SK-N-SH (cell line): ENCODE measurements at regions not wholly inside any gene's neighbourhood (a gene's known extent, or its start where the extent isn't known, plus 50 kb on each side); places are given as distances from the start of the nearest gene placed in this dataset.

ENCODE experiments used
- CTCF ChIA-PET: fragments of 300-600, 350-600 bp; formaldehyde crosslinking; extraction: SDS; loops from one replicate; lab custom pipeline; 2021; lab: Yijun Ruan, JAX
- POLR2A ChIA-PET: fragments of 350-600 bp; sonication (Branson Sonifier 250); formaldehyde crosslinking; extraction: SDS; loops from one replicate; lab custom pipeline; 2020; ENCODE audit warnings: antibody characterized with exemption, inconsistent platforms; lab: Yijun Ruan, JAX
- DNase-seq: peaks from one replicate; pipeline ENCODE4 v3.0.0; 2012
- H2AFZ ChIP-seq: fragments of 200-600 bp; sonication (generic); 2 replicates; pipeline ENCODE4 v1.8.1; 2016; ENCODE audit warnings: antibody characterized with exemption, mild to moderate bottlenecking, low read depth
- H3F3A ChIP-seq: fragments of 200-600 bp; sonication (generic); replicated peaks from 2 replicates; pipeline ENCODE3; 2016; ENCODE audit warnings: antibody characterized with exemption, mild to moderate bottlenecking; ENCODE audit not compliant: insufficient read depth
- H3K27ac ChIP-seq, 2 experiments: fragments of 200-500 bp in 1 of 2; fragments of 200-600 bp in 1 of 2; sonication (Bioruptor generic) in 1 of 2; sonication (generic), shearing (Covaris generic) in 1 of 2; 2 replicates each; pipeline versions ENCODE4 v1.5.1 to v1.6.1; 2014 to 2016; ENCODE audit warnings: low read depth in 2 of 2, inconsistent platforms in 1 of 2, low read length in 1 of 2, mild to moderate bottlenecking in 1 of 2, mixed read lengths in 1 of 2
- H3K27me3 ChIP-seq: fragments of 200-600 bp; sonication (generic), shearing (Covaris generic); 2 replicates; pipeline ENCODE4 v1.6.1; 2016; ENCODE audit warnings: mixed run types; ENCODE audit not compliant: insufficient read depth
- H3K36me3 ChIP-seq, 2 experiments: fragments of 200-500 bp in 1 of 2; fragments of 200-600 bp in 1 of 2; sonication (Bioruptor generic) in 1 of 2; sonication (generic) in 1 of 2; replicated peaks in 1 of 2; 2 replicates each; pipeline versions ENCODE3 to v1.5.1; 2014 to 2016; ENCODE audit warnings: low read length in 1 of 2, mild to moderate bottlenecking in 1 of 2; ENCODE audit not compliant: insufficient read depth in 2 of 2, control insufficient read depth in 1 of 2
- H3K4me1 ChIP-seq, 2 experiments: fragments of 200-500 bp in 1 of 2; fragments of 200-600 bp in 1 of 2; sonication (Bioruptor generic) in 1 of 2; sonication (generic), shearing (Covaris generic) in 1 of 2; 2 replicates each; pipeline versions ENCODE4 v1.5.1 to v1.6.1; 2014 to 2016; ENCODE audit warnings: low read depth in 1 of 2, low read length in 1 of 2, mixed run types in 1 of 2; ENCODE audit not compliant: insufficient read depth in 2 of 2, control insufficient read depth in 1 of 2
- H3K4me2 ChIP-seq: fragments of 200-600 bp; sonication (generic), shearing (Covaris generic); 2 replicates; pipeline ENCODE4 v1.6.1; 2017; ENCODE audit warnings: mixed run types
- H3K4me3 ChIP-seq, 2 experiments: fragments of 200-500 bp in 1 of 2; fragments of 200-600 bp in 1 of 2; sonication (Bioruptor generic) in 1 of 2; sonication (generic), shearing (Covaris generic) in 1 of 2; 2 replicates each; pipeline versions ENCODE4 v1.5.1 to v1.8.1; 2014 to 2016; ENCODE audit warnings: low read depth in 2 of 2, inconsistent platforms in 1 of 2, low read length in 1 of 2, mild to moderate bottlenecking in 1 of 2, mixed read lengths in 1 of 2, moderate library complexity in 1 of 2
- H3K79me2 ChIP-seq: fragments of 200-600 bp; sonication (generic); 2 replicates; pipeline ENCODE4 v1.8.1; 2017; ENCODE audit warnings: mild to moderate bottlenecking; ENCODE audit not compliant: insufficient read depth
- H3K9ac ChIP-seq: fragments of 200-600 bp; sonication (generic); 2 replicates; pipeline ENCODE4 v1.6.1; 2017; ENCODE audit warnings: mixed run types
- H3K9me2 ChIP-seq: fragments of 200-600 bp; sonication (generic); 2 replicates; pipeline ENCODE4 v1.6.1; 2017; ENCODE audit warnings: mixed run types
- H3K9me3 ChIP-seq: fragments of 200-600 bp; sonication (generic); 2 replicates; pipeline ENCODE4 v1.6.1; 2017; ENCODE audit warnings: mixed run types, mild to moderate bottlenecking, moderate library complexity
- H4K20me1 ChIP-seq: fragments of 200-600 bp; sonication (generic); 2 replicates; pipeline ENCODE4 v1.6.1; 2017; ENCODE audit warnings: mild to moderate bottlenecking, mixed run types; ENCODE audit not compliant: insufficient read depth
- EZH2phosphoT487 ChIP-seq: fragments of 200-600 bp; sonication (generic); IDR thresholded peaks from 2 replicates; pipeline ENCODE4 v1.6.1; 2017; ENCODE audit warnings: low read depth, mixed run types, mild to moderate bottlenecking, antibody characterized with exemption, moderate library complexity, borderline replicate concordance
- FOSL2 ChIP-seq: IDR thresholded peaks from 2 replicates; pipeline ENCODE4 v1.4.0; 2012; ENCODE audit warnings: low read depth, mild to moderate bottlenecking, moderate library complexity, borderline replicate concordance
- FOXJ3 ChIP-seq: sonication (generic); formaldehyde crosslinking; IDR thresholded peaks from 2 replicates; pipeline ENCODE4 v1.5.1; 2020; ENCODE audit warnings: mild to moderate bottlenecking, missing genetic modification reagents
- GABPA ChIP-seq: IDR thresholded peaks from 2 replicates; pipeline ENCODE4 v1.4.0; 2012; ENCODE audit warnings: low read depth, mild to moderate bottlenecking
- GATA2 ChIP-seq: sonication (generic); formaldehyde crosslinking; IDR thresholded peaks from 2 replicates; pipeline ENCODE4 v1.5.0; 2020; ENCODE audit warnings: mild to moderate bottlenecking, missing genetic modification reagents
- JUND ChIP-seq: IDR thresholded peaks from 2 replicates; pipeline ENCODE4 v1.4.0; 2012
- MXI1 ChIP-seq: IDR thresholded peaks from 2 replicates; pipeline ENCODE4 v1.6.1; 2012; ENCODE audit warnings: mild to moderate bottlenecking, low read depth, low read length, improper control_type of control experiment
- NRF1 ChIP-seq: IDR thresholded peaks from 2 replicates; pipeline ENCODE4 v1.6.1; 2012; ENCODE audit warnings: low read depth, mild to moderate bottlenecking, low read length
- PBX3 ChIP-seq: IDR thresholded peaks from 2 replicates; pipeline ENCODE4; 2012
- POLR2AphosphoS5 ChIP-seq: IDR thresholded peaks from 2 replicates; pipeline ENCODE4 v1.6.1; 2012; ENCODE audit warnings: low read depth, low read length
- RAD21 ChIP-seq: IDR thresholded peaks from 2 replicates; pipeline ENCODE4 v1.6.1; 2012; ENCODE audit warnings: mild to moderate bottlenecking, low read length
- REST ChIP-seq: IDR thresholded peaks from 2 replicates; pipeline ENCODE4 v1.6.1; 2012; ENCODE audit warnings: mild to moderate bottlenecking, low read depth, low read length, moderate library complexity
- RFX5 ChIP-seq: IDR thresholded peaks from 2 replicates; pipeline ENCODE4 v1.6.1; 2012; ENCODE audit warnings: mild to moderate bottlenecking, improper control_type of control experiment, low read length
- RXRA ChIP-seq: IDR thresholded peaks from 2 replicates; pipeline ENCODE4 v1.4.0; 2012; ENCODE audit warnings: low read depth, mild to moderate bottlenecking, borderline replicate concordance
- SIN3A ChIP-seq: IDR thresholded peaks from 2 replicates; pipeline ENCODE4 v1.6.1; 2012; ENCODE audit warnings: low read depth, mild to moderate bottlenecking, low read length, moderate library complexity, borderline replicate concordance
- SMC3 ChIP-seq: IDR thresholded peaks from 2 replicates; pipeline ENCODE4 v1.6.1; 2012; ENCODE audit warnings: low read depth, low read length, improper control_type of control experiment
- TAF1 ChIP-seq: IDR thresholded peaks from 2 replicates; pipeline ENCODE4 v1.6.1; 2012; ENCODE audit warnings: low read depth, mild to moderate bottlenecking, low read length, moderate library complexity, borderline replicate concordance
- YY1 ChIP-seq: IDR thresholded peaks from 2 replicates; pipeline ENCODE4 v1.4.0; 2012; ENCODE audit warnings: low read depth, mild to moderate bottlenecking
- WGBS: methylation state at CpG from one replicate; pipeline ENCODE4 v1.1.6; 2017; ENCODE audit warnings: low lambda C conversion rate; 5-methylcytosine and 5-hydroxymethylcytosine counted together
- TF ChIP-seq, protein P1 (sequence below): fragments of 150-350 bp; IDR thresholded peaks from 2 replicates; pipeline ENCODE4 v1.6.1; 2017; ENCODE audit warnings: antibody characterized with exemption, low read length, low read depth, borderline replicate concordance
- TF ChIP-seq, protein P2 (sequence below): IDR thresholded peaks from 2 replicates; pipeline ENCODE4 v1.4.0; 2012; ENCODE audit warnings: low read depth, borderline replicate concordance

DNA sequence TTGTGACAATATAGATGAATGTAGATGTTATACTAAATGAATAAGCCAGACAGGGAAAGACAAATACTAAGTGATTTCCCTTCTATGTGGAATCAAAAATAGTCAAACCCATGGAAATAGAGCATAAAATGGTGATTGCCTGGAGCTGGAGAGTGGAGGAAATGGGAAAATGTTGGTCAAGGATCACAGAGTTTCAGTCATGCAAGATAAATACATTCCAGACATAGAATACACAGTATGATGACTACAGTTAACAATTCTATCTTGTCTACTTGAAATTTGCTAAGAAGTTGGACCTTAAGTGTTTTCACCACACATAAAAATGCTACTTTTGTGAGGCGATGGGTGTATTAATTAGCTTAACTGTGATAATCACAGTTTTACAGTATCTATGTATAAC is 1182.7 kb downstream of the AACS start:
- Histone ChIP-seq H3F3A (no peaks in the 10 kb centered on the region), H3K4me2 (no peak overlapping the region), H3K79me2 (no peaks in the 10 kb centered on the region), H2AFZ (no peak overlapping the region), H3K27me3 (no peaks in the 10 kb centered on the region), H3K4me1 (no peaks in the 10 kb centered on the region), H3K9me2 (peaks cover 3% of the 10 kb centered on the region; the same call in 1 of the 2 replicates), H3K9ac (no peak overlapping the region), H3K27ac (no peak overlapping the region), H3K4me3 (no peak overlapping the region; a peak in 1 of 4 replicates), H3K36me3 (no peaks in the 10 kb centered on the region), H3K9me3 (no peaks in the 10 kb centered on the region), H4K20me1 (no peaks in the 10 kb centered on the region)
- no peak for TF ChIP-seq MXI1
- TF ChIP-seq FOSL2: no peak
- no peak for TF ChIP-seq JUND
- TF ChIP-seq EZH2phosphoT487: no peak
- no peak for TF ChIP-seq RAD21
- no peak for TF ChIP-seq GATA2
- TF ChIP-seq SMC3: no peak
- no peak for TF ChIP-seq POLR2AphosphoS5
- no peak for TF ChIP-seq GABPA
- TF ChIP-seq FOXJ3 (CRISPR knock-in tag): no peak
- TF ChIP-seq NRF1: no peak
- no peak for TF ChIP-seq PBX3
- TF ChIP-seq, protein P1, sequence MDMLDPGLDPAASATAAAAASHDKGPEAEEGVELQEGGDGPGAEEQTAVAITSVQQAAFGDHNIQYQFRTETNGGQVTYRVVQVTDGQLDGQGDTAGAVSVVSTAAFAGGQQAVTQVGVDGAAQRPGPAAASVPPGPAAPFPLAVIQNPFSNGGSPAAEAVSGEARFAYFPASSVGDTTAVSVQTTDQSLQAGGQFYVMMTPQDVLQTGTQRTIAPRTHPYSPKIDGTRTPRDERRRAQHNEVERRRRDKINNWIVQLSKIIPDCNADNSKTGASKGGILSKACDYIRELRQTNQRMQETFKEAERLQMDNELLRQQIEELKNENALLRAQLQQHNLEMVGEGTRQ: no peak
- no peak for TF ChIP-seq SIN3A
- no peak for TF ChIP-seq TAF1
- TF ChIP-seq RFX5: no peak
- no peak for TF ChIP-seq RXRA
- TF ChIP-seq, protein P2, sequence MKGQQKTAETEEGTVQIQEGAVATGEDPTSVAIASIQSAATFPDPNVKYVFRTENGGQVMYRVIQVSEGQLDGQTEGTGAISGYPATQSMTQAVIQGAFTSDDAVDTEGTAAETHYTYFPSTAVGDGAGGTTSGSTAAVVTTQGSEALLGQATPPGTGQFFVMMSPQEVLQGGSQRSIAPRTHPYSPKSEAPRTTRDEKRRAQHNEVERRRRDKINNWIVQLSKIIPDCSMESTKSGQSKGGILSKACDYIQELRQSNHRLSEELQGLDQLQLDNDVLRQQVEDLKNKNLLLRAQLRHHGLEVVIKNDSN: no peak
- no peak for TF ChIP-seq REST
- no peak for TF ChIP-seq YY1
- CTCF ChIA-PET: no interaction called here
- POLR2A ChIA-PET: no interaction called here
- no peak for DNase-seq
- 74% methylated on average over 1 of the region's 1 CpG for WGBS
